UCSD-AML1 (cell line): ENCODE measurements at regions not wholly inside any gene's neighbourhood (a gene's known extent, or its start where the extent isn't known, plus 50 kb on each side); places are given as distances from the start of the nearest gene placed in this dataset.

ENCODE experiments used
- DNase-seq: peaks from one replicate; lab custom pipeline; 2025; ENCODE audit not compliant: unreplicated experiment; lab: John Stamatoyannopoulos, UW

DNA sequence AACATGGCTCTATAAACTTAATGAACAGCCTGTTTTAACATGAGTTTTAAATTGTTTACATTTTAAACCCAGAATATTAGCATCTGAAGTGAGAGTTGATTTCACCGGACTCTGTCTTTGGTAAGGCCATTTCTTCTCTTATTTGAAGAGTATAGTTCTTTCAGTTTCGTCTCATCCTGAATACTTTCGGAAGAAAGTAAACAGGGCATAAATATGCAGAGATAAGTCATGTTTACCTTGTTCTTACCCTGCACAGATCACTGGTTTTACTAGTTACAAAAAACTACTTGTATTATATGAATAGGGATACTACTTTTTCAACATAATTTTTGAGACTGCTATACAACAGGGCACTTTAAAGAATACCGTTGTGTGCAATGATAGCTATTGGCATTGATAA is 656.3 kb upstream of the ZNF608 start:
- no peak for DNase-seq

DNA sequence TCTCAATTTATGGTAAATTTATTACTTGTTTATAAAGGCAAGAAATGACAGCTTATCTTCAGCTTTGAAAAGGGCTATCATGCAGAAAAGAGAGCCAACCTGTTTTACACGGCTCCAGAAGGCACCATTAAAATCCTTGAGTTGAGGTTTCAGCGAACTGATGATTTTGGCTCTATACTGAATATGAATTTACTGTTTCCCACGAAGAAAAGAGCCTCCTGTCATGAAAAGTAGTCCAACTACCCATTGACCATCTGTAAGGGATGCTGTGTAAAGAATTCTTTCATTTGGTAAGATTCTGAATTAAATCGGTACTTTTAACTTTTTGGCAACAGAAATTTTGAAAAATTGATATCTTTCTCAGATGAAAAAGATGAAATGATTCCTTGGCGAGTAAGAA is 657.6 kb upstream of the ZNF608 start:
- DNase-seq = no peak

DNA sequence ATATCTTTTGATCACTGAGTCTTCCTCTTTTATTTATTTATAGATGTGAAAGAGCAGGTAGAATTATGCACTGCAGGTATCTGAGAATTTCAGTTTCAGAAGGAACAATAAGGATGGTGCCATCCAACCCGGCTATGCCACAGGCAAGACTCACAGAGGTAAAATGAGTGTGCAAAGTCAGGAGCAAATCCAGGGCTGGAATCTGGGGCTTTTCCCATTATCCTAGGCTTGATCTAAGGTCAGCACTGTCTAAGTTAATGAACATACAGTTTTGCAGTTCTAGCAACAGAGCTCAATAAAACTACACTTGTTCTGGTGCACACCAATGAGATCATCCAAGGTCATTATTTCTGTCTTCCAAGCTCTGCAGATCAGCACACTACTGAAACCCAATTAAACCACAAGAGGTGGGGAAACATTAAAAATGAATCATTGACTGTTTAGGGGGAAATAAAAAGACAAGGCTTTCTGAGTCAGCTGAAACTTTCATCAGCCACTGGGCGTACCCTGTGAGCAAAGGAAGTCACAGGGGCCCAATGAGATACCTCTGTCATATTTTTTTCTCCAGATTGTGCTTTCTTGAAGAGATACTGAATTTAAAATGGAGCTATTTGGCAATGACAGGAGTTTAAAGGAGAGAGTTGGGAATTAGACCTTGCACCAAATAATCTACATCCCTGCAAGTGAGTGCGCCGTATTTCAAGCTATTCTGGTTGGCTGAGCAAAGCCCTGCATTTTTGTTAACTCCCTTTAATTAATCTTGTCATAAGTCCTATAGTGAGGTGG is 662.2 kb upstream of the ZNF608 start:
- DNase-seq = no peak

DNA sequence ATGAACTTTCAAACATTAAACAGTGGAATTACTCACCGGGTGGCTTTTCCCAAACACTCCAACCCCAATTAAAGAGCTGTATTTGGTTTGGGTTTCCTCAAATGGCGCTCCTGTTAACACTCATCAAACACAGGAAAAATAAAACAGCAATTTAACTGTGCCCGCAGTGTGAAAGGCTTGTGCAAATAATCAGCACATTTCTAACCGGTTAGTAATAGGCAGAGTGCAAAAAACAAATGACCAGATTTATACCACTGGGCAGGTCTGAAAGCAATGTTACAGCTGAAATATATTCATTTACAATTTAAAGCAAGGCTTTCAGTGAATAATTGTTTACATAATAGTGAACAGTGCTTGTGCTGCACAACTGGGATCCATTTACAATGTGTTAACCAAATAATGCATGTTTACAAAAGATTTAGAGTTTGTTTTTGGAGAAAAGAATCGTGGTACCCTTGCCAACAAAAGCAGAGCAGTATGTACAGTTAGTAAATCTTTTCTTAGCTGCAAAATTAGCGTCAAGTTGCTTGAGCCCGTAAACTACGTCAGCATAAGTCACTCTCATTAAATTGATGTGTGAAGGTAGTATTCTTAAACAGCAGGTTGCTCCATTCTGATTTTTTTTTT is 662.9 kb upstream of the ZNF608 start:
- DNase-seq = no peak

DNA sequence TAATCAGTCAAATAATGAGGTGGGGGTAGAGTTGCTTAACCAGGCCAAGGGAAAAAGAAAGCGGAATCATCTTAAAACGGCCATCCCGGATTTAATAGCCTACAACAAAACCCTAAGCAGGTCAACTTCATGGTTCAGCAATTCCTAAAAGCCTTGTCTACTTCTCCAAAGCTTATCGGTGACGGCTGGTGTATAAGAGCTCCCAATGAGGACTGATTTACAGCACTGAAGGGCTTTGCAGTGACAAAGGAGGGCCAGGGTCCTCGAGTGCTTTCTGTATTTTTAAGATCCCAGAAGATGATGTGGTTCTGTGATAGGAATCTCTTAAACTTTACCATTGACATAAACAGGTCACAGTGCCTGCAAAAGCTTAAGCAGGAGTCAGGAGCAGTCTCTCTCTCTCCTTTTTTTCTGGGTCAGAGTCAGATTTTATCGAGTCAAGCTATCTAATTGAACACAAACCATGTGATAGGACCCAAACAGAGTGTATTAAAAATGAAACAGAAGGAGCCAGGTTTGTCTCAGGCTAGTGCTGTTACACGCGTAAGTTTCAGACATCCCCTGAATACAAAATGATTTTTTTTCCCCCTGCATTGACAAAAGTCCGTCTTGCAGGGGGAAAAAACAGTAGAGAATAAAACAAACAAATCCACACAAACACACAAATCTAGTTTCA is 663.6 kb upstream of the ZNF608 start:
- no peak for DNase-seq

DNA sequence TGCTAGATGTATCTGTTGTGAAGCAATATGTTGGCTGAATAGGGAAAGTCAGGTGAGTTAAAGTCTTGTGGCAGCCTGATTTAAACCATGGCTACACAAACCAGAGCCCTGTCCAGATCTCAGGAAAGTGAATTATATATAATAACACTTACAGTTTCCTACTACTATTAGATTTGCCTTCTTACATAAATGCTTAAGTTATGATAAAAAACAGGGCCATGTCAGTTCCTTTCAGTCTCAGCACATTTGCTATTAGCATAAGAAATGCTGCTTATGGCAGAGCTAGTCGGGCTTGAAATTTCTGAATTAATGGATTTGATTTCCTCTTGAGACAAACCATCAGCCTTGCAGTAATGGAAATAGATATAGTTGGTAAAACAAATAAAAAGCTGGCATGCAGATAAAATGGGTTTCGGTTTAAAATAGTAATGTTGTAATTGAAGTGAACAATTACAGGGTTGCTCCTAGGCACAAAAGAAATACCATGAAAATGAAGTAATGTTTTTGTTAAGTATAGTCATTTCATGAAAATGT is 664.2 kb upstream of the ZNF608 start:
- DNase-seq = no peak

DNA sequence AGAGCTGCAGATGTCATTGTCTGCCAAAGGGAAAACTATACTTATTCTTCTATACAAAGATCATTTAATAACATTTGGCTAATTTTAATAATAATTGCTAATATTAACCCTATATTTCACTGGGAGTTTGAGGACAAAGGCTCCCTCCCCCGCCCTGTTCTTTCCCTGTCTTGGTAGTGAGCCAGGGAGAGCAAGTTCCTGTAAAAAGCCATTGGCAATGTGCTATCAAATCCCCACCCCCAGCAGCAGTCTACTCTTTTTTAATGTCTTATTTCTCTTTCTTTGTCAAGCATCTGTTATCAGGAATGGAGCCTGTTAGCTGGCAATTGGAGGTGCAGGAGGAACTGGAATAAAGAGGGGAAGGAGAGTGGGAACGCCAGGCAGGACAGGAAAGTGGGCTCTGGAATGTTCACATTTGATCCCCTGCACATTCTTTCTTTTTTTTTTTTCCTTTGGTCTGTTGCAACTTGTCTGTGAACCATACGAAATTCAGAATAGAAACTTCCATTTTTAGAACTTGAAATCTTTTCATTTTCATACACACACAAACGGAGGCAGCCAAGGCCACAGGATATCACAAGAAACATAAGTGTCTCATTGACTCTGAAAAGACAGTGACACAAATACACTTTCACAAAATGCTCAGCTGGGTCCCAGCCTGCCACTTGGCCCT is 664.8 kb upstream of the ZNF608 start:
- no peak for DNase-seq

DNA sequence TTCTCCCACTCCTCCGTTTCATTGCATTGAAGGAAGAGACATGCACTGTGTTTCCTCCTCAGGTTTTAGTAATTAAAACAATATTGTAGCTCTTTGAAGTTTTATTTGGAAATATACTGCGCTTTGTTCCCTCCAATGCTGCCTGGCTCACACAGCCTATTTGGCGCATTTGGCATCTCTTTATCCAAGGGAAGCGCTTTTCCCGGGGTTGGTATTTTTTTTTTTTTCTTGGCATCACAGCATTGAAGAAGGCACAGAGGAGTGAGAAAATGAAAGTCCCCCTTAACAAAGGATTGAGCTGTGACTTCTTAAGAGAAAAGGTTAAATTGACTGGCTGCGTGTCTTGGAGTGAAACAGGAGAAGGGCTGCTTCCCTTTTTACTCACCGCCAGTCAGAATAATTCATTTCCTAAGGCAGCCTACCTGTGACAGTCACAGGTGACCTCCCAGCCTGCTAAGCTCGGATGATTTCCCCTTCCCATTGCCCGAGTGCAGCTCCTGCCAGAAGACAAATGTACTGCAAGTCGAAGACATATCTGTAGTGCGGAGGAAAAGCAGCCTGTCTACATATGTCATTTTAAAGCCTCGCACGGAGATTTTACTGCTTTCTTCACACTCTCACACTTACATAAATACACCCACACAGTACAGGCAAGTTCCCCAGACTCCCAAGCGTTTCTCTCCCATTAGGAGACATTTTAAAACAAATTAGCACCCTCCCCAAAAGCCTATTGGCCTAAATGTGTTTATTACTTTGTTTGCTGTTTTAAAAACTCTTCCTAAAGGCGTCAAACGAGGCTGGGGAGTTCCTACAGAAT is 665.5 kb upstream of the ZNF608 start:
- DNase-seq = no peak

DNA sequence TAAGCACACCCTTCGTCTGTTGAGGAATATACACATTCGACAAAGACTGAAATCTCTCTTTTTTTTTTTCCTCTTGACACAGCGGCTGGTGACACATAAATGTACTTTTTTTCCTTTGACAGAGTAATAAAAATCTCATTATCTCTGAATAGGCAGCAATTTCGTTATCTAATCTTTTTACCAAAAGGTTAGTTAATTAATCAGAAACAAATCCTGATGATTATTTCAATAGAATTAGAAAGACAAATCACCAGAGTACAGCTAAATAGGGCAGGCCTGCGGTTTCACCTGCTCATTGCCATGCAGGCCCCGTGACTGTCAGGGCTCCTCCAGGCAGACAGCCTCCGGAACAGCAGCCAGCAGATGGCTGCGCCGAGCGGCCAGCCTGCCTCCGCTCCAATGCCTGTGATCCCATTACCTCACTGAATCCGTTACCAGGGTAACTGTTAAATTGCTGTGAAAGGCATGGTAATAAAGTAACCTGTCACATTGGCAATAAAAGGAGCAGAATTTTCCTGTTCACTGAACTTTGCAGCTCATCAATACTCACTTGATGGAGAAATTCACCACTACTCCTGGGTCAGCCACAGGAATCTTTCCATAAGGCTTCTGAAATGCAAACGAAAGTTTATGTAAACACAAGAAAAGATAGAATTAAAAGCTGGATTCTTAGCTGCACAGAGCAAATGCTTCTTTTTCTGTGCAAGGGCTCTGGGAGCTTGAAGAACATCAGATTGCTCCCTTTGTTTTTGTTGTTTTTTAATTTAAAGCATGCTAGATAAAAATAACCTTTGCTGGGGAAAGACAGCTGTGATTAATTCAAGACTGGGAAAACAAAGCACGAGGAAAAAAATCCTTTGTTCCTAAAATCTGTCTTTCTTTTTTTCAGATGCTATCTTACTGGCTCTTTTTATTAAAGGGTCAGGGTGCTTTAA is 666.4 kb upstream of the ZNF608 start:
- DNase-seq = no peak

DNA sequence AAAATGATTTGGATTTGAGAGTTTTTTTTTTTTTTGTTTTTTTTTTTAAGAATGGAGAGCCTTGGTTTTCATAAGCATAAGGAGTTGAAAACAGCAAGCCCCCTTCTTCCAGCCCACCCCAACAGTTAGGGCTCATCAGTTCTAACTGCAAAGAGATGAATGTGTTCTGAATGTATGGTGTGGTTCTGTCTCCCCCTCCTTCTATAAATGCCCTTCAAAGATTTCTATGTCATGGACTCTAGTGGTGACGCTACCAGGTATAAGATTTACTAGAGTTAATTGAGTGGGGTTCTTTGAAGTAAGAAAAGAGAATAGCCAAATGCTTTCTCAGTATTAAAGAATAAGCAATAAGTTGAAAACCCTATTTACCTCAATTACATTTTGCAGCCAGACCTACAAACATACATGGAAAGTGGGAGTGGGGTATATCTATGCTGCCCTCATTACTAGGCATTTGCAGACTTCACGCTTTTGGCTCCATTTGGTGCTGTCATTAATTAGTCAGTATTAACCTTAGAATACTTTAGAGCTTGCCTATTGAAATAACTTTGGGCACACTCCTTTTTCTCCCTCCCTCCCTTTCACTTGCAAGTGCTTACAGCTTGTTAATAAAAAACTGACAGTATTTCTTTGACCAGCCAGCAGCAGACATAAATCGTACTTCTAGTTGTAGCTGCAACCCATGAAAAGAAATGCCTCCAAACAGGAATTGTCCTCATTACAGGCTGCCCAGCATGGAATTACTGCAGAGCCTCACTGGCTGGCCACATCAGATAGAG is 667.2 kb upstream of the ZNF608 start:
- no peak for DNase-seq

DNA sequence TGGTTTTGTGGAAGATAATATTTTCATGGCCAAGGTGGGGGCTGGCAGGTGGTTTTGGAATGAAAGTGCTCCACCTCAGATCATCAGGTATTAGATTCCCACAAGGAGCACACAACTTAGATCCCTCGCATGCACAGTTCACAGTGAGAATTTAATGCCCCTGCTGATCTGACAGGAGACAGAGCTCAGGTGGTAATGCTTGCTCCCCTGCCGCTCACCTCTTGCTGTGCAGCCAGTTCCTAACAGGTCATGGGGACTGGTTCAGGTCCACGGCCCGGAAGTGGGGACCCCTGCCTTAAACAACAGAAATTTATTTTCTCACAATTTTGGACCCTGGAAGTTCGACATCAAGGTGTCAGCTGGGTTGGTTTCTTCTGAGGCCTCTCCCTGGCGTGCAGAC is 668.7 kb upstream of the ZNF608 start:
- no peak for DNase-seq

DNA sequence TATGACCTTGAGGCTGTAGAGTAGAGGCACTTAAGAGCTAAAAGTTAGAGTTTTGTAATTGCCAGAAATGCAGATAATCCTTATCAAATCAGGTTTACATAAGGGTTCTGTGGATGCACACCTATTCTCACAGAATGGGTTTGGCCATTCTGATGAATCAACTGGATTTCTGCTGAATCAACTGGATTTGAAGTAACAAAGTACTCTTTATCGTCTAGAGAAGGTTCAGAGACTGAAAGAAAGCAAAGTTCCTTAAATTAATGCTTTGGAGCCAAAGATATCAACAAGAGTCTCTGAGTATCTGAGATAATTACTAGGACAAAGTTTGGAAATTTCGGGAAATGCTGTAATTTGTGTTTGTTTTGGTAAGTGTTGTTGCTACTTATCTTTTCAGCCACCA is 669.6 kb upstream of the ZNF608 start:
- DNase-seq = no peak

DNA sequence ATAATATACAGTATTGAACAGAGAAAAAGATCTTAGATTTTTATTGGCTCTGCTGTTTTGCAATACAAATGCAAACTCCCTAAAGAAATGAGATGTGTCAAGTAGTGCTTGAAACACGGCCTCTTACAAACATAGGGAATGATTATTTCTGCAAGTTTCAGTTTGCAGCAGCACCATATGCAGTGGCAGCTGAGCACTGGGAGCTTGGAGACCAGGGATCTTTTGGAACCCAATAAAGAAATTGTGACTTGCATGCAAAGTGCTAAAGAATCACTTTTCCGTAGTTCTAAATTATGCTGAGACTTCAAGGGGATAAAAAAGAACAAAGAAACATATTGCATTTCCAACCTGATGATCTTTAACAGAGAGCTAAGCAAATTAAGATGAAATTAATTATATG is 674.6 kb upstream of the ZNF608 start:
- DNase-seq = no peak

DNA sequence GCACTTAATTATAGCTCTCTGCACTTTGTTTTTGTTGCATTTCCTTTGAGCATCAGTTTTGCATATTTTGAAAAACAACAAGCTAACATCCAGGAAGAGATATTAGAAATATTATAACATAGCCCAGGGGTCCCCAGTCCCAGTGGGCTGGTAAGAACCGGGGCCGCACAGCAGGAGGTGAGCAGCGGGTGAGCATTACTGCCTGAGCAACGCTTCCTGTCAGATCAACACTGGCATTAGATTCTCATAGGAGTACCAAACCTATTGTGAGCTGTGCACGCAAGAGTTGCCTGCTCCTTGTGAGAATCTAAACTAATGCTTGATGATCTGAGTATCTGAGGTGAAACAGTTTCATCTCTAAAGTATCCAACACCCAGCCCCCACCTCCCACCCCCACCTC is 675.9 kb upstream of the ZNF608 start:
- no peak for DNase-seq

DNA sequence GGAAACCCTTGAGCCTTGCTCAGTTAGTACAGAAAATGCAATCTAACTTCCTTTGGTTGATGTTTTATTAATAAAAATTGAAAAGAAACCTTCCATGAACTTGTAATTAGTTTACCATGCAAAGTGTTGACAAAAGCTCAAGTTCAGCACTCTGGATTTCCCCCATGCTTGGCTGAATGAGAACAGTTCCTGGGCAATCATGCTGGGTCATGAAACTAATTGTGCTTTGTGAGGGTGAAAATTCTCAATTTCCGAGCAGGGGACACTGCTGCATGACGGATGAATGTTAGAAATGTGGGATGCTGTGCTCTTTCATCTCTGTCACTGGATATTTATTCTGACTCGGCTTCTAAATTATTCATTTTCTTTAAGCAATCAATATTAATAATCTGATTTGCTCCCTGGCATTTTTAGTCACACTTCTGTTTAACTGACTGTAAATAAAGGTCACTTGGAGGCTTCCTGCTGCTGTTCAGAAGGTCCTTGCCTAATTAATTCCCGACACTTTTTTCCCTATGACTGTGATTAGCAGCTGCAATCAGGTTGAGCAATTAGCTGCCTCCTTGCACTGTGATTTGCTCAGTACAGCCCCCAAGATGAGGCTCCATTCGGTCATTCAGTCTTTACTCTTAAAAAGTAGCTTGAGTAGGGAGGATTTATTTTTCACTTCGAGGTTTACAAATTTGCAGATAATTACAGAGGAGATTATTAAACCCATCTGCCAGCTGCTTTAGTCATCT is 678.1 kb upstream of the ZNF608 start:
- no peak for DNase-seq

DNA sequence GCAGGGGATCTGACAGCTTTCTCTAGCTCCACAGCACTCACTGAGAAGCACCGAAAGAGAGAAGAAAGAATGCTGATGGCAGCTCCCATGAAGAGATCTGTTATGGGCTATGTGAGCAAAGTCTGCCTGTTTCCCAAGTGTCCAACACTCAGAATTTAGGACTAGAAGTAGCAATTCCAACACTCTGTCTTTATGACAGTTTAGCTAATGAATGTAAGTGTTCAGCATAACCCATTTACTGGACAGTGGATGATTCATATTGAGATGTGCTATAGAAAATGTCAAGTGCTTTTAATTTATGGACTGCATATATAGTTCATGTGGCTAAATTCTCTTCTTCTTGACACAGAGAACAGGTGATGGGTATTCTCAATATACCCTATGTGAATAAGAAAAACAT is 683.1 kb upstream of the ZNF608 start:
- no peak for DNase-seq

DNA sequence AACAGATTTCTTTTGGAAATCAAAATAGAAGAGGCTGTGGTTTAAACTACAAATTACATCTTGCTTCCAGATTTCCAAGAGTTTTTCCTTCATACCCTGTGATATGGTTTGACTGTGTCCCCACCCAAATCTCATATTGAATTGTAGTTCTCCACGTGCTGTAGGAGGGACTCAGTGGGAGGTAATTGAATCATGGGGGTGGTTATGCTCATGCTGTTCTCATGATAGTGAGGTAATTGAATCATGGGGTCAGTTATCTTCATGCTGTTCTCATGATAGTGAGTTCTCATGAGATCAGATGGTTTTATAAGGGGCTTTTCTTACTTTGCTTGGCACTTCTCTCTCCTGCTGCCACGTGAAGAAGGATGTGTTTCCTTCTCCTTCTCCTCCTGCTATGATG is 687.0 kb upstream of the ZNF608 start:
- DNase-seq = no peak

DNA sequence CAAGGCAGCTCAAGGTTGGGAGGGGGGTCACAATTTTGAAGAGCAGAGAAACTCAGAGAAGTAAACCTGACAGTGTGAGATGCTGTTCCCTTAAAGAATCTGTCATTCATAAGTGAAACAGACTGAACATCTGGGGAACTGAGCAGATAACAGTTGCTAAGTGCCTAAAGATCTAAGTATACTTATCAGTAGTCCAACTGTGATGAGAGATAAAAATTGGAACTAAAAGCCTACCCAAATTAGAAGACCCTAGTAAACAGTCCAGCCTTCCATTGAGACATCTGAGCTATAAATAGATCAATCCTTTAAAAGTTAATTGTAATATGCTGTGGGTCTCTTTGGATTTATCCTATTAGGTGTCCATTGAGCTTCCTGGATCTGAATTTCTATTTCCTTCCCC is 692.8 kb upstream of the ZNF608 start:
- DNase-seq = no peak
